GM04504 (cell line): ENCODE measurements at regions not wholly inside any gene's neighbourhood (a gene's known extent, or its start where the extent isn't known, plus 50 kb on each side); places are given as distances from the start of the nearest gene placed in this dataset.
"Not testable (repeated sequence)": the region's sequence is repeated elsewhere in the genome, so short reads cannot be mapped to it uniquely, and the experiment has no call there.

Source experiments
- DNase-seq: peaks from one replicate; pipeline ENCODE4 v3.0.0-alpha.2; 2012; ENCODE audit warnings: low read depth

GRCh38 chrX:51151734-51152133, 180.9 kb upstream of the NUDT10 start:
- DNase-seq: no peak

DNA sequence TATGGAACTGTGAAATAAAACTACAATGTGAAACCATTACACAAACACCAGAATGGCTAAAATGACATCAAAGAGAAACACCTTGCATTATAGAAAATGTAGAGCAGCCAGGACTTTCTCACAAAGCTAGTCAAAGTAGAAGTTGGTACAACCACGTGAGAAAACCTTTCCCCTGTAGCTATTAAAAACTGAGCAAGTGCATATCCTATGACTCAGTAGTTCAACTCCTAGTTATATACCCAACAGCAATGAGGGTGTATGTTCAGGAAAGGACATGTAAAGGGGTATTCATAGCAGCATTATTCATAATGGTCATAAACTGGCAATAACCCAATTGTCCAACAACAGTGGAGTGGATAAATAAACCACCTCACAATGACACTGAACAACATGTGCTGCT, 177.5 kb upstream of the NUDT10 start:
- DNase-seq: no peak

- no peak for DNase-seq
Observed at GRCh38 chrX:51155566-51155965, 177.1 kb upstream of the NUDT10 start.

DNA sequence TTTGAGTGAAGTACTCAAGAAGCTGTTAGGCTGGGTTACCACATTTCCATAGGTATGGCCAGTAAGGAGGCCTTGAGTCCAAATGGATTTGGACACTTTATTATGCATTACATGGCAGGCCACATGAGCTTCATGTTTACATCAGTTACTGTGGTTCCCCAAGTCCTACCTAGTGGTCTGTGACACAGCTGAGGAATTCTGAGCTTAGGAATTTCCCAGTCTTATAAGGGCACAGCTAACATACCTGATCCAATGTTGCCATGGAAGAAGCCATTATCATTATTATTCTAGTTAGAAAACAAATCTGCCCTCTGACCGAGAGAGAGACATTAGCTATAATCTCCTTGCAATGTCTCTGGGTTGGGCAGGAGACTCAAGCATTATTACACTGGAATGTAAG, 174.4 kb upstream of the NUDT10 start:
- DNase-seq: no peak

DNA sequence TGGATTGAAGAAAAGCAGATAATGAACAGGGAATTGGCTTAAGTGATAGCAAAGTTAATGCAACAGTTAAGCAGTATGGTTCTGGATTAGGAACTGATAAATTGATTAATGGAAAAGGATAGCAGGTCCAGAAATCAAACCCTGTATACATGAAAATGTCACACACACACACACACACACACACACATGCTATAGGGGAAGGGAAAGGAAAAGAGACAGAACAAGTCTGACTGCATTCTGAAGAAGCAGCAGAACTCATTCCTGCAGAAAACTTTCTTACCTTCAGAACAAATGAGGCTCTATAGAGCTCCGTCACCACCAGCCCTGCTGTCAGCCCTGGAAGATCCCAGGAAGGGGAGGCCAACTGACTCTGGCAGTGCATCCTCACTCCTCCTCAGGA, 173.2 kb upstream of the NUDT10 start:
- not testable (repeated sequence) for DNase-seq

- no peak for DNase-seq
Observed at GRCh38 chrX:51163730-51164129, 168.9 kb upstream of the NUDT10 start.

GRCh38 chrX:51178356-51178900, 154.2 kb upstream of the NUDT10 start:
- not testable (repeated sequence) for DNase-seq

- DNase-seq: not testable (repeated sequence)
Observed at GRCh38 chrX:51179805-51180204, 152.8 kb upstream of the NUDT10 start.

- no peak for DNase-seq
Observed at GRCh38 chrX:51182545-51182944, 150.1 kb upstream of the NUDT10 start.

DNA sequence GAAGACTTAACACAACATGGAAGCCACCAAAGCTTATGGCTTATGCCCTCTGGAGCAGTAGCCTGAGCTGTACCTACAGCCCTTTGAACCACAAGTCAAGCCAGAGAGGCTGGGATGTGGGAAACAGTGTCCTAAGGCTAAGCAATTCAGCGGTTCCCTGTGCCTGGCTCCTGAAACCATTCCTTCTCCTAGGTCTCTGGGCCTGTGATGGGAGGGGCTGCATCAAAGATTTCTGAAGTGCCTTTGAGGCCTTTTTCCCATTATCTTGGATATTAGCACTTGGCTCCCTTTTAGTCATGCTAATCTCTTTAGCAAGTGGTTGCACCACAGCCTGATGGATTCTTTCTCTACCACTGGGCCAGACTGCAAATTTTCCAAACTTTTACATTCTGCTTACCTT, 140.5 kb upstream of the NUDT10 start:
- no peak for DNase-seq

GRCh38 chrX:51215266-51215665, 117.4 kb upstream of the NUDT10 start:
- no peak for DNase-seq

- no peak for DNase-seq
Observed at GRCh38 chrX:51215856-51216255, 116.8 kb upstream of the NUDT10 start.

- no peak for DNase-seq
Observed at GRCh38 chrX:51242212-51242611, 90.4 kb upstream of the NUDT10 start.

DNA sequence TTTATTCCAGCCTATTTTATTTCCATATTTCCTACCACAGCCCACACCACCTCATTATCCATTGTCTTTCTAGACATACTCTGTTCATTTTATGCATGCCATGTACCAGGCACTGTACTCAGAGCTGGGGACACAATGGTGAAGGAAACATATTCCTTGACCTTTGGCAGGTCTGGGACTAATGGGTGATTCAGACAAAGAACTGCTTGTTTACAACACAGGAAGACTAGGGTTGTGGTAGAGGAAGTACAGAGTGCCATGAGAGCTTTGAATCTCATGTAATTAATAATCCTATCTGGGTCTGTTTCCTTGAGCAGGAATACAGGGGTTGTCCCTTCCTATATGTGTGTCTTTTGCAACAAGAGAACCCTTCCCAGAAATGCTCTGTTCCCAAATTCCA, 75.1 kb upstream of the NUDT10 start:
- DNase-seq: no peak

DNA sequence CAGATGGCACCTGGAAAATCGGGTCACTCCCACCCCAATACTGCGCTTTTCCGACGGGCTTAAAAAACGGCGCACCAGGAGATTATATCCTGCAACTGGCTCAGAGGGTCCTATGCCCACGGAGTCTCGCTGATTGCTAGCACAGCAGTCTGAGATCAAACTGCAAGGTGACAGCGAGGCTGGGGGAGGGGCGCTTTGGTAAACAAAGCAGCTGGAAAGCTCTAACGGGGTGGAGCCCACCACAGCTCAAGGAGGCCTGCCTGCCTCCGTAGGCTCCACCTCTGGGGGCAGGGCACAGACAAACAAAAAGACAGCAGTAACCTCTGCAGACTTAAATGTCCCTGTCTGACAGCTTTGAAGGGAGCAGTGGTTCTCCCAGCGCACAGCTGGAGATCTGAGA, 70.4 kb upstream of the NUDT10 start:
- DNase-seq: not testable (repeated sequence)

DNA sequence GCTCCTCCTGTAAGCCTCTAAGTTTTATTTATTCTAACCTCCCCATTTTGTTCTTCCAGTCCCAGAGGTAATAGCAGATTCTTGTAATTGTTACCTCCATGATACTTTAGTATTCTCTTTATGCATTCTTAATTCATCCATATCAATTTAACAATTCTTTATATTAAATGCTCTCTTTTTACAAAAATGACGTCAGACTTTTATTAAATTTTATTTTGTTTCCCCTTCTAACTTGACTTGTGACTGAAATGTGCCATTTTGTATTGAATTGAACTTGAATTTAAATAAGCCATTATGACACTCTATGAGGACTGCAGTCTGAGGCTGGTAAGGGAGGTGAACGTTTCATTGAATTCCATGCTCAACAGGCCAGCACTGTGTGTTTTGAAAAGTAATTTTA, 60.0 kb upstream of the NUDT10 start:
- no peak for DNase-seq

- DNase-seq: no peak
Observed at GRCh38 chrX:51281758-51282318, 50.8 kb upstream of the NUDT10 start.
